Thoracic aorta (tissue), 2 donors: ENCODE measurements at regions not wholly inside any gene's neighbourhood (a gene's known extent, or its start where the extent isn't known, plus 50 kb on each side); places are given as distances from the start of the nearest gene placed in this dataset.

Source experiments
- ATAC-seq: fragments of 150-250 bp; one replicate; pipeline ENCODE4 v1.8.0; 2017; ENCODE audit warnings: low read depth; ENCODE audit not compliant: insufficient number of reproducible peaks, low FRiP score
- DNase-seq: peaks from one replicate; pipeline ENCODE4 v3.0.0-alpha.2; 2020; ENCODE audit warnings: low spot score
- H3K27ac ChIP-seq, 2 donors: fragments of 200-600 bp; sonication (generic); 1 replicate in 1 of 2; 2 replicates in 1 of 2; pipeline ENCODE4 v1.5.1; 2016; ENCODE audit warnings: mild to moderate bottlenecking in 2 of 2, moderate library complexity in 2 of 2
- H3K27me3 ChIP-seq: fragments of 200-600 bp; sonication (generic); replicated peaks from 2 replicates; pipeline ENCODE4 v1.6.0; 2016; ENCODE audit warnings: mild to moderate bottlenecking; ENCODE audit not compliant: insufficient read depth
- H3K36me3 ChIP-seq: fragments of 200-600 bp; sonication (generic); one replicate; pipeline ENCODE4 v1.5.1; 2016
- H3K4me1 ChIP-seq, 2 donors: fragments of 200-600 bp; sonication (generic); 1 replicate in 1 of 2; 2 replicates in 1 of 2; pipeline versions ENCODE4 v1.5.1 to v1.6.0; 2016; ENCODE audit warnings: low read depth in 2 of 2, mild to moderate bottlenecking in 1 of 2; ENCODE audit not compliant: control insufficient read depth in 1 of 2
- H3K4me3 ChIP-seq: fragments of 200-600 bp; sonication (generic); 2 replicates; pipeline ENCODE4 v1.5.1; 2016; ENCODE audit warnings: mild to moderate bottlenecking
- H3K9me3 ChIP-seq: fragments of 200-600 bp; sonication (generic); 2 replicates; pipeline ENCODE4 v1.5.1; 2016
- CTCF ChIP-seq: fragments of 200-600 bp; sonication (generic); IDR thresholded peaks from one replicate; pipeline ENCODE4 v1.5.1; 2019; ENCODE audit warnings: antibody characterized with exemption

- H3K9me3 ChIP-seq, result no peaks in the 10 kb centered on the region
- no peak overlapping the region for H3K4me3 ChIP-seq
- no peaks in the 10 kb centered on the region for H3K36me3 ChIP-seq
- no peak overlapping the region for H3K27ac ChIP-seq
- no peaks in the 10 kb centered on the region for H3K27me3 ChIP-seq
- ATAC-seq (no peak), DNase-seq (no peak)
- peak; percentile 57 for TF ChIP-seq CTCF
- no peaks in the 10 kb centered on the region for H3K4me1 ChIP-seq
Observed at GRCh38 chr2:118202707-118203303, 114.5 kb downstream of the INSIG2 start.

GRCh38 chr2:118198268-118198667, 110.0 kb downstream of the INSIG2 start:
- no peaks in the 10 kb centered on the region for H3K27me3 ChIP-seq
- TF ChIP-seq CTCF, result no peak
- H3K36me3 ChIP-seq, result no peaks in the 10 kb centered on the region
- no peak overlapping the region for H3K27ac ChIP-seq
- no peak overlapping the region for H3K4me3 ChIP-seq
- DNase-seq, result no peak
- ATAC-seq, result no peak
- no peaks in the 10 kb centered on the region for H3K9me3 ChIP-seq
- H3K4me1 ChIP-seq, result no peaks in the 10 kb centered on the region

- no peak for DNase-seq
- no peak for TF ChIP-seq CTCF
- H3K9me3 ChIP-seq, result no peaks in the 10 kb centered on the region
- H3K4me1 ChIP-seq, result no peaks in the 10 kb centered on the region
- no peak overlapping the region for H3K27ac ChIP-seq
- no peak overlapping the region for H3K4me3 ChIP-seq
- no peaks in the 10 kb centered on the region for H3K36me3 ChIP-seq
- no peaks in the 10 kb centered on the region for H3K27me3 ChIP-seq
- ATAC-seq, result no peak
Observed at GRCh38 chr2:118197011-118197675, 108.9 kb downstream of the INSIG2 start.

- no peak overlapping the region for H3K4me3 ChIP-seq
- H3K4me1 ChIP-seq, result peaks cover 0 to 13% of the 10 kb centered on the region in 2 donors
- DNase-seq (no peak), ATAC-seq (no peak)
- TF ChIP-seq CTCF, result no peak
- H3K9me3 ChIP-seq, result no peaks in the 10 kb centered on the region
- no peak overlapping the region for H3K27ac ChIP-seq
- no peaks in the 10 kb centered on the region for H3K36me3 ChIP-seq
- no peaks in the 10 kb centered on the region for H3K27me3 ChIP-seq
Observed at GRCh38 chr2:118190474-118190873, 102.2 kb downstream of the INSIG2 start.

- Histone ChIP-seq H3K27me3 (no peaks in the 10 kb centered on the region), H3K9me3 (no peaks in the 10 kb centered on the region), H3K4me1 (peaks cover 2 to 13% of the 10 kb centered on the region in 2 donors), H3K27ac (peak overlapping the region; percentile 93 to 95), H3K4me3 (peak overlapping the region; percentile 82), H3K36me3 (no peaks in the 10 kb centered on the region)
- TF ChIP-seq CTCF, result no peak
- ATAC-seq (no peak), DNase-seq (no peak)
Observed at GRCh38 chr2:118186858-118187254, 98.6 kb downstream of the INSIG2 start.
